Astrocyte (in vitro differentiated cells and primary cell): ENCODE measurements at regions not wholly inside any gene's neighbourhood (a gene's known extent, or its start where the extent isn't known, plus 50 kb on each side); places are given as distances from the start of the nearest gene placed in this dataset.

Experiments
- DNase-seq: peaks from one replicate; pipeline ENCODE4 v3.0.0-alpha.2; 2010; ENCODE audit warnings: low read depth
- FAIRE-seq: peaks from 2 replicates; lab custom pipeline; 2011; peaks lifted over from hg19 to GRCh38; lab: Jason Lieb, UNC
- H2AFZ ChIP-seq: 2 replicates; pipeline ENCODE4 v1.6.0; 2012; ENCODE audit warnings: low read depth, low read length, inconsistent platforms
- H3K27ac ChIP-seq: 2 replicates; pipeline ENCODE4 v1.5.1; 2011; ENCODE audit warnings: low read depth, low read length, inconsistent platforms
- H3K27me3 ChIP-seq: 2 replicates; pipeline ENCODE4 v1.6.0; 2011; ENCODE audit warnings: low read length, inconsistent platforms; ENCODE audit not compliant: insufficient read depth
- H3K36me3 ChIP-seq: 2 replicates; pipeline ENCODE4 v1.5.1; 2011; ENCODE audit warnings: low read length, inconsistent platforms; ENCODE audit not compliant: insufficient read depth
- H3K4me1 ChIP-seq: 2 replicates; pipeline ENCODE4 v1.5.1; 2011; ENCODE audit warnings: low read length, inconsistent platforms; ENCODE audit not compliant: insufficient read depth
- H3K4me2 ChIP-seq: 2 replicates; pipeline ENCODE4 v1.6.0; 2012; ENCODE audit warnings: low read length, inconsistent platforms
- H3K4me3 ChIP-seq: 2 replicates; pipeline ENCODE4 v1.5.1; 2011; ENCODE audit warnings: low read depth, mild to moderate bottlenecking, low read length, inconsistent platforms; ENCODE audit not compliant: insufficient read depth
- H3K79me2 ChIP-seq: 2 replicates; pipeline ENCODE4 v1.6.0; 2012; ENCODE audit warnings: mild to moderate bottlenecking, low read length, inconsistent platforms; ENCODE audit not compliant: insufficient read depth
- H3K9ac ChIP-seq: 2 replicates; pipeline ENCODE4 v1.6.0; 2012; ENCODE audit warnings: mild to moderate bottlenecking, low read length, inconsistent platforms
- H3K9me3 ChIP-seq: 2 replicates; pipeline ENCODE4 v1.5.1; 2012; ENCODE audit warnings: low read depth, mild to moderate bottlenecking, low read length, inconsistent platforms; ENCODE audit not compliant: insufficient read depth
- H4K20me1 ChIP-seq: 2 replicates; pipeline ENCODE4 v1.6.0; 2012; ENCODE audit warnings: low read length, inconsistent platforms; ENCODE audit not compliant: insufficient read depth
- H3K27ac Mint-ChIP-seq: one replicate; pipeline ENCODE4 v1.8.0; 2021; ENCODE audit warnings: mild to moderate bottlenecking, mixed read lengths; ENCODE audit not compliant: unreplicated experiment
- H3K27me3 Mint-ChIP-seq: one replicate; pipeline ENCODE4 v1.8.0; 2021; ENCODE audit warnings: low read depth, mixed read lengths; ENCODE audit not compliant: unreplicated experiment
- H3K36me3 Mint-ChIP-seq: one replicate; pipeline ENCODE4 v1.8.0; 2021; ENCODE audit warnings: low read depth, mixed read lengths; ENCODE audit not compliant: unreplicated experiment
- H3K4me1 Mint-ChIP-seq: one replicate; pipeline ENCODE4 v1.8.0; 2021; ENCODE audit warnings: low read depth, mixed read lengths; ENCODE audit not compliant: unreplicated experiment
- H3K4me3 Mint-ChIP-seq: one replicate; pipeline ENCODE4 v1.8.0; 2021; ENCODE audit warnings: mild to moderate bottlenecking, moderate library complexity, mixed read lengths; ENCODE audit not compliant: unreplicated experiment
- H3K9me3 Mint-ChIP-seq: one replicate; pipeline ENCODE4 v1.8.0; 2021; ENCODE audit warnings: mild to moderate bottlenecking, mixed read lengths; ENCODE audit not compliant: unreplicated experiment
- CTCF ChIP-seq: IDR thresholded peaks from 2 replicates; pipeline ENCODE4 v1.5.1; 2011; ENCODE audit warnings: low read depth, mild to moderate bottlenecking, inconsistent platforms, low read length, moderate library complexity; ENCODE audit not compliant: insufficient read depth
- EZH2 ChIP-seq: IDR thresholded peaks from 2 replicates; pipeline ENCODE4 v1.6.1; 2012; ENCODE audit warnings: mild to moderate bottlenecking, low read length, inconsistent platforms; ENCODE audit not compliant: insufficient read depth

DNA sequence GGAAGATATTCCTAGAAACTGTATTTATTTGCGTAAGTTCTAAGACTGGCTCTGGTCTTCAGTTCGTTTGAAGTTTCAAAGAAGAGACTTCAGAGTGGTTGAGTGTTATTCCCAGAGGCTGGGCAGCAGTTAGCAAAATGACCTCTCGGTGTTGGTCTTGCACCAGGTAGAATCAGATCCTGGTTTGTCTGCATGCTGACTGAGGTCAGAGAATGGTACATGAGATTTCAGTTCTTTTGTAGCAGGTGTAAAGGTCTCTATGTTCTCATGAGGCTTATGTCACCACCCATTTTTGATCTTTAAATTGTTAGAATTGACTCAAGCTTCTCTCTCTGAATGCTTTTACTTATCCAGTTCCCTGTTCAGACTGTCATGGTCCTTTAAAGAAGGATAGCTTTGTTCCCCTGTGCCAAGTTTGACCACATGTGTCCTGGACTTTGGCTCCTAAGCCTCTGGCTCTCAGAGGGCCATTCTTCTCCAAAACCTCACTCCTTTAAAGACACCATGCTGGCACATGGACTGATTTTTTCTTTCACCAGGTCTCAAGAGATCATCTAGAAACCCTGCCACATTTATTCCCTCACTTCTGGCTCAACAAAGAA is 355.8 kb upstream of the BOD1L1 start:
- H3K4me3 Mint-ChIP-seq: no peak overlapping the region
- Histone ChIP-seq H3K36me3 (no peaks in the 10 kb centered on the region), H4K20me1 (no peaks in the 10 kb centered on the region), H2AFZ (no peak overlapping the region), H3K9me3 (no peaks in the 10 kb centered on the region), H3K4me3 (no peak overlapping the region), H3K27ac (no peak overlapping the region), H3K9ac (no peak overlapping the region), H3K4me2 (no peak overlapping the region), H3K79me2 (no peaks in the 10 kb centered on the region), H3K27me3 (peaks cover 6% of the 10 kb centered on the region), H3K4me1 (peaks cover 39% of the 10 kb centered on the region)
- FAIRE-seq: no peak
- no peaks in the 10 kb centered on the region for H3K36me3 Mint-ChIP-seq
- no peak for DNase-seq
- no peak overlapping the region for H3K27ac Mint-ChIP-seq
- TF ChIP-seq EZH2: no peak
- peaks cover 5% of the 10 kb centered on the region for H3K9me3 Mint-ChIP-seq
- H3K4me1 Mint-ChIP-seq: peaks cover 31% of the 10 kb centered on the region
- H3K27me3 Mint-ChIP-seq: peaks cover 35% of the 10 kb centered on the region

DNA sequence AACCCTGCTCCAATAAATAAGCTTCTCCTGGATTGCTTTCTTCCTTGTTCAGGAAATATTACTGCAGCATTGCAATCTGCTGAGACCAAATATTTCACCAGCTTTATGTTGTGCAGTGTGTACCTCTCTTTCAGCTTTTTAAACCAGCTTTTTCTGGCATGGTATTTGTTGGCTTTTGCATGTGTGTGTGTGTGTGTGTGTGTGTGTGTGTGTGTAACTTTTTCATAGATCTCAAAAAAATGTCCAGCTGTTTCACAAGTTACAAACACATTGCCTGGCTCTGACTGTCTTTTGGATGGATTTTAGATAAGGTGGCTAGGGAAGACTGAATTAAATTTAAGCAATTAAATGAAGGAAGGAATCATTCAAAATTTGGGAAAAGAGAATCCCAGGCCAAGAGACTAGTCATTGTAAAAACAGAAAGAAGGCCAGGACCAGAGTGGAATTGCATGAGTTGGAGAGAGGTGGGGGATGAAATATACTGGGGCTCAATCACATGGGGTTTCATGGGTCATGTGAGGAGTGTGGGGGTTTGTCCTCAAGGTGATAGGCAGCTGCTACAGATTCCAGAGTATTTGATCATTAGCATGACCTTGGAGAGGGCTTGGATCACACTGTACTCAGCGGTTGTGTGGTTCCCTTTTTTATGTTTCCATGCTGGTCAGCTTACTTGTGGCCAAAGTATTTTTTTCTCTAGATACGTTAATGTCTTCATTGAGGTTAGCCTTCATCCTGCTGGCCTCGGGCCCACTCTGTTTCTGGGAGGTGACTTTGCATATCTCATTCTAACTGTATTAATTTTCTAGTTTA is 357.7 kb upstream of the BOD1L1 start:
- no peak for FAIRE-seq
- Histone ChIP-seq H3K27ac (peak overlapping the region; percentile 51), H3K36me3 (no peaks in the 10 kb centered on the region), H3K9ac (peak overlapping the region; percentile 22), H3K79me2 (no peaks in the 10 kb centered on the region), H3K4me2 (peak overlapping the region; percentile 57), H2AFZ (no peak overlapping the region), H3K4me3 (no peak overlapping the region), H3K27me3 (peaks cover 6% of the 10 kb centered on the region), H4K20me1 (no peaks in the 10 kb centered on the region), H3K9me3 (no peaks in the 10 kb centered on the region), H3K4me1 (peaks cover 55% of the 10 kb centered on the region)
- no peak for TF ChIP-seq EZH2
- no peak for TF ChIP-seq CTCF
- peak; percentile 92 for DNase-seq
- Mint-ChIP-seq H3K9me3 (peaks cover 4% of the 10 kb centered on the region), H3K36me3 (no peaks in the 10 kb centered on the region), H3K27ac (no peak overlapping the region), H3K27me3 (peaks cover 32% of the 10 kb centered on the region), H3K4me1 (peaks cover 42% of the 10 kb centered on the region), H3K4me3 (no peak overlapping the region)

GRCh38 chr4:13985837-13986236 is 358.3 kb upstream of the BOD1L1 start:
- Mint-ChIP-seq H3K36me3 (no peaks in the 10 kb centered on the region), H3K27ac (no peak overlapping the region), H3K27me3 (peaks cover 32% of the 10 kb centered on the region), H3K9me3 (peaks cover 4% of the 10 kb centered on the region), H3K4me3 (no peak overlapping the region), H3K4me1 (peaks cover 44% of the 10 kb centered on the region)
- Histone ChIP-seq H3K27me3 (peaks cover 6% of the 10 kb centered on the region), H3K9ac (peak overlapping the region; percentile 12), H3K9me3 (no peaks in the 10 kb centered on the region), H2AFZ (no peak overlapping the region), H3K4me1 (peaks cover 52% of the 10 kb centered on the region), H3K4me2 (peak overlapping the region; percentile 57), H3K27ac (peak overlapping the region; percentile 51), H3K36me3 (no peaks in the 10 kb centered on the region), H4K20me1 (no peaks in the 10 kb centered on the region), H3K4me3 (no peak overlapping the region), H3K79me2 (no peaks in the 10 kb centered on the region)
- no peak for TF ChIP-seq CTCF
- no peak for TF ChIP-seq EZH2
- DNase-seq (peak; percentile 37), FAIRE-seq (no peak)
